Stimulated activated CD8-positive, alpha-beta memory T cell treated with anti-CD3 and anti-CD28 coated beads, Interleukin-4, amount 100 ng/mL, for 48 hours (primary cell): ENCODE measurements at regions not wholly inside any gene's neighbourhood (a gene's known extent, or its start where the extent isn't known, plus 50 kb on each side); places are given as distances from the start of the nearest gene placed in this dataset.
"Not testable (repeated sequence)": the region's sequence is repeated elsewhere in the genome, so short reads cannot be mapped to it uniquely, and the experiment has no call there.

ENCODE experiments used
- DNase-seq: peaks from one replicate; pipeline ENCODE4 v3.0.0-alpha.2; 2020

DNA sequence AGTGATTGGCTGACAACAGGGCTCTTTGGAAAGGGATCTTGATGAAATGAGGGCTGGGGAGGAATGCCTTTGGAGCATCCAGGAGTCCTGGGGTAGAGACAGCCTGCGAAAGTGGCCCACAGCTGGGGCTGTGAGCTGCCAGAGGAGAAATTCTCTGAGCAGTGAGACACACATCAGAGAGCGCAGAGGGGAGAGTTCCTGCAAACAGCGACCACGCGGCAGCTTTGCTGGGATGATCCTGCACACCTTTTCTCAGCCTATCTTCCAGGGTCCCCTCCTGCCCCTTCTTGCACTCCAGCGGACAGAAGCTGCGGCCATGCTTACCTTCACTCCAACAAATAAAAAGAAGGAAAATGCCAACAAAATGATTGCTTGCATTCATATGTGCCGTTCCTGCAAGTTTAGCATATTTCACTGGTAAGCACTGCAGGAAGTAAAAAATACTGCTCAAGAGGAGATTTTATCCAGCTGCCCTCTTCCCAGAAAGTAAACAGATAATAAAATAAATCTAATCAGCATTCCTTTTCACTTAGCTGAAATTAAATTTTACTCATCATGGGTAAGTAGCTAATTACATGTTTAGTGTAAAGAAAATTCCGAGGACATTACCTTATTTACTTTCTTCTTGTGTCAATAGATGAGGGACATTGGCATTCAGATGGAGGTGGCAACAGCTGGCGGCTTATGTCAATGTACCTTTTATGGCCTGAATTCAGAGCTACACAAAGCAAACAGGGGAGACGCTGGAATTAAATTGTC, 339.9 kb upstream of the ARID1B start:
- DNase-seq = no peak

DNA sequence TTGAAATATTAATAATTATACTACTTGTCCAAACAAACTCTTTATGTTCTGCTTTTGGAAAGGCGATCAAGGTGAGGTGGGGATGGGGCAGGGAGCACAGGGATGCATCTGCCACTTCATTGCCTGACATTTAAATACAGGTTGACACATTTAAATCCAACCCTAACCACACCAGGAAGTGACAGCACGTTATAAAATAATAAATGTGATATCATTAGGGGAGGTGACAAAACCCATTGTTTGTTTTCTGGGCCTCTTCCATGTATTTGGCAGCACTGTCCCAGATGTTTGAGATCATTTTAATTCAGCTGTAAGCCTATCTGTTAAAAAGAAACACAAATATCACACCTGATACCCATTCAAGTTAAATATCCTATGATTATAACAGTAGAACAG, 342.4 kb upstream of the ARID1B start:
- DNase-seq = no peak

DNA sequence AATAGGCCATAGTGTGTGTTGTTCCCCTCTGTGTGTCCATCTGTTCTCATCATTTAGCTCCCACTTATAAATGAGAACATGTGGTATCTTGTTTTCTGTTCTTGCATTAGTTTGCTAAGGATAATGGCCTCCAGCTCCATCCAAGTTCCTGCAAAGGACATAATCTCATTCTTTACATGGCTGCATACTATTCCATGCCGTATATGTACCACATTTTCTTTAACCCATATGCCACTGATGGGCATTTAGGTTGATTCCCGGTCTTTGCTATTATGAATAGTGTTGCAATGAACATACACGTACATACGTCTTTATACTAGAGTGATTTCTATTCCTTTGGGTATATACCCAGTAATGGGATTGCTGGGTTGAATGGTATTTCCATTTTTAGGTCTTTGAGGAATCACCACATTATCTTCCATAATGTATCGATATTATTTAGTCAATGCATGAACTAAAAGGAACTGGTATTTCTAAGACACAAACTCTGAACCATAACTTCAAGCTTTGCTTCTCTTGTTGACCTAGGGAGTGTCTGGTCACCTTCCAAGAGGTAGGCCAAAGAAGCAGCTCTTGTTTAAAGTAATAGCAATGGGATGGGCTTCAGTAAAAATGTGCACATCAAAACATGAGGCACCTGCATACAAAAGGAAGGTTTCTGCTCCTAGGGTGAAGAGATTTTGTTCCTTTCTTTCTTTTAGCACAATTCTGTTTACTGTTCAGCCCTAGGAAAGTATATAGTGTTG, 343.0 kb upstream of the ARID1B start:
- no peak for DNase-seq

DNA sequence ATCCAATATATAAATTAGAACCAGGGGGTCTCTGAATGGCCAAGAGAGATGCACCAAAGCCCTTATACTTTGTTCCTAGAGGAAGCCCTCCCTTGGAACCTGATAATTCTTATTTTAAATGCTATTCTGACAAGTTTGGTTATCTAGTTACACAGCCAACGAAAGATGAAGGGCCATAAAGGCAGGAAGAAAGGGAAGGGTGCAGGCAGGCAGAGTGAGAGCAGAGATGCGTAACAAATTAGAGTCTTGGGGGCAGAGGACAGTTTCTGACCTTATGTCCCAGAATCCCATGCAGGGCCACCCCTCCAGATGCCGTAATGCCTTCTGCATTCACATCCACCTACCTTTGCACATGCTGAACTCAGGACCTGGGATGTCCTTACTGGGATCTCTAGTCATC, 344.6 kb upstream of the ARID1B start:
- no peak for DNase-seq

DNA sequence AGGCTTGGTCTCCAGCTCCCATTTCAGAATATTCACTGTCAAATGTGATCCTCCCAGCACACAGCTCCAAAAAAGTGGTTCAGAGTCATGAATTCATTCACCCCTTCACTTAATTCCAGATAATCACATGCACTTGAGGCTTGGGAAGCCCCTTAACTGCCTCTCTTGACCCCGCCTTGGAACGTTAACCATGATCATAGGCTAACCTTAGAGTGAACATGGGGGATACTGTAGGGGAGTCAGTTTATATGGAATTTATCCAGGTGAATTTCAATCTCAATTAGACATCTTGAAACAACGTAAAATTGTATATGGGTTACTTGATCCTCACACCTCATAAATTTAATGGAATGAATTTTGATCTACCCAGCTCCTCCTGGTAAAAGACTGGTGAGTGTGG, 346.8 kb upstream of the ARID1B start:
- DNase-seq = no peak

DNA sequence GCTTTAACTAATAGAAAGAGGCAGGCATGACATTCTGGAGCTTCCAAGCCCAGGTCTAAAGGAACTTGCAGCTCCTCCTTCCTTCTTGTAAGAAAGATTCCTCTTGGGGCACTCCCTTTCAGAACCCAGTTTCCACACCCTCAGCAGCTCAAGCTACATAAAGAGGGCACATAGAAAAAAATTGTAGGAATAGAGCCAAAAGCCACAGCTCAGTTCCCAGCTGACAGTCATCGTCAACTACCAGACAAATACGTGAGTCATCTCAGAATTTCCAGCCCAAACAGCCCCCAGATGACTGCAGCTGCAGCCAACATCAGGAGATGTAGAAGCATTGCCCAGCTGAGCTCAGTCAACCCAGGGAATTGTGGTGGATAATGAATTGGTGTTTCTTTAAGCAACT, 349.8 kb upstream of the ARID1B start:
- DNase-seq = no peak

DNA sequence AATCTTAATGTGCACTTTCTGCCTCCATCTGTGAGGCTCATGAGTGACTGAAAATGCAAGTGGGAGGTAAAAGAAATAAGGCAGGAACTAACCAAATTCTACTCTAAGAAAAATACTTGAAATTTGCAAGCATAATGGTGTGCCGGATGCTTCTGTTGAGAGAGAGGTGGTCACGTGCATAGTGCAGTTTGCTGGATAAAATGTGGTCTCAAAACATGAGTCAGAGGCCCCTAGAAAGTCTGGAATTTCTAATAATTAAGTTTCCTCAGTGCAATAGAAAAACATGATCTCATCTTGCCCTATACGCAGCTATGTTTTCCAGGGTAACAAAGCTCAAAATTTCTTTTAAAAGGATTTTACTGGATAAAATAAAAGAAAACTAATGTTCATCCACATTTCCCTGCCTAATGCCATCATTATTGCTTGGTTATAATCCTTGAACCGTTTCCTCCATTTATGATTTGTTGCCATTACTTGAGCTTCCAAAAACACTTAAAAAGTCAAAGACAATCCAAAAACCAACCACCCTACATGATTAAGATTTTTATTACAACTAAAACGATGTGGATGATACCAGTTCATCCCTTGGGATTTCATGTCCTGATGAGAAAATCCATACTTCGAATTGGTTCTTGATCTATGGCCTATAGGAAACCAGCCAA, 351.7 kb upstream of the ARID1B start:
- no peak for DNase-seq

DNA sequence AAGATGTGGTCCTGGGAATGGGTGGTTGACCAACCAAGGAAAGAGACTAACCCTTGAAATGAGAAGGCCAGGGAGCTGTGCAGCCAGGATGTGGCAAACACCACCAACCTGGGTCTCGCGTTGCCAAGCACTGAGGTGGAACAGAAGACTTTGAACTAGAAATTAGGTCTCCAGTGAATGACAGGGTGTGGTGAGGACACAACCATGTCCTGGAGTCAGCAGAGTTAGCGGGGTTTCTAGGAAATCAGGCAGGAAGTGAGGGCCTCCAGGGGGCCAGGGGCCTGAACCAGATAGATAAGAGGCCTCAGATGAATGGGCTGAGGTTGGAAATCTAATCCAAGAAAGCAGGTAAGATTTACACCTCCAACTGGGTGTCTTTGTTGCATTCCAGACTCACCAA, 353.3 kb upstream of the ARID1B start:
- DNase-seq = no peak

DNA sequence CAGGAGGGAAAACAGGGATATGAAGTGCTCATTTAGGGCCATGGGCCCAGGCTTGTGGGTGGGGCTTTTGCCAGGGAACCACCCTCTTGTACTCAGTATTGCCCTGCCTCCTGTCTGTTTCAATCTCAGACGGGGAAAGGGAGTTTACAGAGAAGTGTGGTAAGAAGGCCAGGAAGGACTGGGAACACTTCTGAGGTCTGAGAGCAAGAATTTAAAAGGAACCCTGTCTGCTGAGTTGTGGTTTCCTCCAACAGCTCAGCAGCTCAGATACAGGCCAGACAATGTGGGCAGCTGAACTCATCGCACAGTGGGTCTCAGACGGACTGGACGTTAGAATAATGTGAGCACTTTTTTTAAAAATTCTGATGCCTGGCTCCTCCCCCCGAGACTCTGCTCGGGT, 354.1 kb upstream of the ARID1B start:
- no peak for DNase-seq

DNA sequence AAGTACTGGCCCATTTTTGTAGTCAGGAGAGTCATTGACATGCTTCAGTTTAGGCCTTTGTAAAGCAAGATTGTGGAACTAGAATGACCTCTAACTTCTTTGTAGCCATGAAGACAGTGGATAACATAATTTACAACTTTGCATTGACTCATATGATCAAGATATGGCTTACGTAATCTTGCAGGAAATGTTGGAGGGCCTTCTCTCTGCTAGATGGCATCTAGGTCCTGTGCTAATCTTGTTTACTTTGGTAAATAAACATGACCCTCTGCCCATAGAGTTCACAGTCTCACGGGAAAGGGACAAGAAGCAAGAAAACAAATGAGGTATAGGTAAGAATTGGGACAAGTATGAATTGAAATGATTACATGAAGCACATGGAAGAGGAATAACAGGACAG, 355.2 kb upstream of the ARID1B start:
- DNase-seq = no peak

DNA sequence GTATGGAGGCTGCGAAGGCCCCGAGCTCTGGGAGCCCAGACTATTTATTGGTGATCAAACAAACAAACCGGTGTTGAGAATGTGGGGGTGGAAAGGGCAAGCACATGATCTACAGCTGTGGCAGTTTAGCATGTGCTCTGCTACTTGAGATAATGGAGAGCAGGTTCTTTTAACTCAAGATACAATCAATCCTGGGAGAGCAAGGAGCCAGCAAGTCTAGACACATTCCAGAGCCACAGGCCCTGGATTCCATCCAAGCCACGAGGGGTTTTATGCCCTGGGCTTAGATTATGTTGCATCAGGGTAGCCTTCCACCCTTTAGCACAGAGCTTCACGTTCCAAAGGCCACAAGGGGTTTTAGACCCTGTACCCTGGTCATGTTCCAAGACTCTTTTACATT, 355.9 kb upstream of the ARID1B start:
- not testable (repeated sequence) for DNase-seq

DNA sequence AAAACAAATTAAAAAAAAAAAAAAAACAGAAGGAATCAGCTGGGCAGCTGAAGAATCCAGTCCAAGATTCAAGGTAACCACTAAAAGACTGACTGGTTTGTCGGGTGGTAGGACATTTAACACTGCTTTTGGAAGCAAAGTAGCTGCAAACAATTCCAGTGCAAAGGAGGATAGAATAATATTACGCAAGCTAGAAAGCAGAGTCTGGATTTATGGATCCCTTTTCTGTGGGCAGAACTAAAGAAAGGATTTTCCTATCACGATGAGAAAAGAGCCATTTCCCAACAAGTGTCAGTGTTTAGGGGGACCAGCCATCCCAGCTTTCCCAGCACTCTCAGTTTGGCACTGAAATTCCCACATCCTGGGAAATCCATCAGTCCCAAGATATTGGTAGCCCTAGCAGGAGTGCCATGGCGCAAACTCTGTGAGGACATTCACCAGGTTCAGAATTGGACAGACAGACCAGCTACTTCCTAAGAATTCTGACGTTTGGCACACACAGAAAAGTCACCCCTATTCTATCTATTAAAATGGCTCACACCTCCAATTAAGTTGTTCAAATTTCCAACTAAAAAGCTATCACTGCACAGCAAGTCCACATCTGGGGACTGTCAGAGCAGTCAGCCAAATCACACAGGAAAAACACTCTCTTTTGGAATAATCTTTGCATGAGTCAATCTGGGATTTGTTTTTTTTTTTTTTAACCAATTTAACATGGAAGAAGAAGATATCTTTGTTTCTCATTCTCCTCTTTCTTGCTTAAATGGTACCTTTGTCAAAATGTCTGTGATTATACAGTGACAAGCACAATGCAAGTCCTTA, 356.8 kb upstream of the ARID1B start:
- DNase-seq = no peak

DNA sequence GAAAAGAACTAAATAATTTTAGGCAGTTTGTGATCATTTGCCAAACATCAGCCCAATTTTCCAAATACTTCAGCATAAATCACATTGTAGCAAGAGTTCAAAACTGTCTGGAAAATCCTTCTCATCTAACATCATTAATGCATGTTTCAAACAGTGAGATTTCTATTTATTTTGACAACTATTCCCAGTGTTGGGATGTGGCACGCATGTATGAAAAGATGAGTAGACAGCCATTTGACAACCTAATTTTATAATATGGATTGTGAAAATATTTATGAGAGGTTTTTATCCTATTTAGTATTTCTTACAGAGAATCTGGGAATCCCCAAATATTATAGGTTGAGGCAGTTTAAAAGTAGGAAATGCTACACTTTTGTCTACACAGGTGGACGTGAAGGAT, 357.6 kb upstream of the ARID1B start:
- no peak for DNase-seq

DNA sequence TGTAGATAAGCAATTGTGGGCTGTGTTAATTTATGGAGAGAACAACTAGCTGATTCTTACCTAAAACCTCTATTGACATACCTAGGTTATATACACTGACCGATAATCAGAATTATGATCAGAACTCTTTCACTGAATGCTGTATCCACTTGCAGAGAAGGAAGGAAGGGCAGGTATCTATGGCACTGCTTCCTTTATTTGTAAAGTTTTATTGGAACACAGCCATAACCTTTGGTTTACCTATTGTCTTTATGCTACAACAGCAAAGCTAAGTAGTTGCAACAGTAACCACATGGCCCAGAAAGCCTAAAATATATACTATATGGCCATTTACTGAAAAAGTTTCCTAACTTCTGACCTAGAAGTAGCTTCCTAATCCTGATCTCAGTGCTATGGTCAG, 358.9 kb upstream of the ARID1B start:
- no peak for DNase-seq

DNA sequence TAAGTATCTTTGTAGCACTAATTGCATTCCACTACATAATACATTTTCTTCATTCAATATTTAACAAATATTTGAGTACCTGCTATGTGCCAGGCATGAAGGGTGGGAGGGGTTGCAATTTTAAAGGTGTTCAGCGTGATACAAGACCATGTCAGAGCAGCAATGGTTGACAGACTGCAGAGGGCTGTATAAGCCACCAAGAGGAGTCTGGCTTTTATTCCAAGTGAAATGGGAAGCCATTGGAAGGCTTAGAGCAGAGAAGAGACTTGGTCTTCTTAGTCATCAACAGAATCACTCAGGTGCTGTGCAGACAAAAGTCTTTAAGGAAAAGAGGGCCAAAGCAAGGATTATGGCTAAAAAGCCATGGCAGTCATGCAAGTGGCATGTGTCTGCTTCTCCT, 360.8 kb upstream of the ARID1B start:
- DNase-seq = no peak

DNA sequence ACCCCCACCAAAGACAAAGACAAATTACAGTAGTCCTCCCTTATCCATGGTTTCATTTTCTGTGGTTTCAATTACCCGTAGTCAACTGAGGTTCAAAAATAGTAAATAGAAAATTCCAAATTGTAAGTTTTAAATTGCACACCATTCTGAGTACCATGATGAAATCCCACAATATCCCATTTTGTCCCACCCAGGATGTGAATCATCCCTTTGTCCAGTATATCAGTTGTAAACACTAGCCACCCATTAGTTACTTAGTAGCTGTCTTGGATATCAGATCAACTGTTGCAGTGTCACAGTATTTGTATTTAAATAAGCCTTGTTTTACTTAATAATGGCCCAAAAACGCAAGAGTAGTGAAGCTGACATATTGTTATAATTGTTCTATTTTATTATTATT, 364.0 kb upstream of the ARID1B start:
- no peak for DNase-seq

DNA sequence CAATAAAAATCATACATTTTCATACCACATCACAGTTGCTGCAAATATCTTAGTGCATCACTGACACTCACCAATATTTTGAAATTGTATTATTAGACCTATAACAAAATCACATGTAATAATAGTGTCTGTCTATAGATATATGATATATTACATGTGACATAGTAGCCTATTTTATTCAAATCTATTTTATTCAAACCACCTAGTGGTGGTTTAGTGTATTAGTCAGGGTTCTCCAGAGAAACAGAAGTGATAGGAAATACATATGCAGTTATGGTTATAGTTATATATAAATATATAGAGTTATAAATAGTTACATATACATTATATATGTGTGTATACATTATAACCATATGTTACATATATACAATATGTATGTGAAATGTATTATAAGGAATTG, 366.5 kb upstream of the ARID1B start:
- no peak for DNase-seq

DNA sequence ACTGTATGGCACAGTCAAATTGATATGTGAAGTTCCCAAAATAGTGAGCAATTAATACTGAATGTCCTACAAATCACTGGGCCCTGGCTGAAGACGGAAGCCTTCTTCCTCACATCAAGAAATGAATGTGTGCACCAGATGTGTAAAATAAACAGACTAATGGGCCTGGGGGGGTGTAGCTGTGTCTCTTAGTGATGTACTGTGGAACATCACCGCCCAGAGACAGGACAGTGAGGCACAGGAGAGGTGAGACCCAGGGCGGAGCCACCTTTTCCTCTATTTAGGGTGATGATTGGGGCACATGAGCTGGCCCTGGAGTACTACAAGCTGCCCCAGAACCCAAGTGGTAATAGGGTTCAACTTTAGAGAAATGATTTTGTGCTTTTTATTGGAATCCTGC, 368.5 kb upstream of the ARID1B start:
- no peak for DNase-seq

DNA sequence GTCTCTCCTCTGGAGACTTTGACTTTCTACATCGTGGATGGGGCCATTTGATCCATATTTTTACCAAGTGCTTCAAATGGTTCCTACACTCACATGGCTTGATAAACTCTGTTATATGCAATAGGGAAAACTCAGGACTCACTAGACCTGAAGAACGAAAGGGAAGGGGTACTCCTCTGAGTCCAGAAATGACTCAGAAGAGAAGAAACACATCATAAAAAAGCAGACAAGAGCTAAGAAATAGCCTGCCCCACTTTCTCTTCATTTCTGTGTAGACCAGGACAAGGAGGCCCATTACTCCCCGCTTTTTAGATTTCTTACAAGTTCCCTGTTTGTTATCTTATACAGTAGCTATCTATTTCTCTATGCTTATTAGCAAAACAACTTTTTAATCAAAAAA, 369.8 kb upstream of the ARID1B start:
- no peak for DNase-seq

DNA sequence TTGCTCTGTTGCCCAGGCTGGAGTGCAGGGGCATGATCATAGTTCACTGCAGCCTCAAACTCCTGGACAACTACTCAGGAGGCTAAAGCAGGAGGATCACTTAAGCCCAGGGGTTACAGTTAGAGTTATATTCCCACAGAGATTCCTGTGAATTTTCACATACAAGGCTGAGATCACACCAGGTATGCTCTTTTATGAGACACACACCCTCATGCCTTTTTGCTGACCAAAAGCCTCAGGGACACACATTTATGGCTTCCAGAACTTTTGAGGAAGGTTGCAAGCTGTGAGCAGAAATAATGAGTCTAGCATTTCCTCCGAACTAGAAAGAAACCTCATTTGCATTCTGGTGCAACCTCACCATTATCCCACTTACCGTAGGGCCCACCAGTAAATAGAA, 370.5 kb upstream of the ARID1B start:
- DNase-seq = no peak

DNA sequence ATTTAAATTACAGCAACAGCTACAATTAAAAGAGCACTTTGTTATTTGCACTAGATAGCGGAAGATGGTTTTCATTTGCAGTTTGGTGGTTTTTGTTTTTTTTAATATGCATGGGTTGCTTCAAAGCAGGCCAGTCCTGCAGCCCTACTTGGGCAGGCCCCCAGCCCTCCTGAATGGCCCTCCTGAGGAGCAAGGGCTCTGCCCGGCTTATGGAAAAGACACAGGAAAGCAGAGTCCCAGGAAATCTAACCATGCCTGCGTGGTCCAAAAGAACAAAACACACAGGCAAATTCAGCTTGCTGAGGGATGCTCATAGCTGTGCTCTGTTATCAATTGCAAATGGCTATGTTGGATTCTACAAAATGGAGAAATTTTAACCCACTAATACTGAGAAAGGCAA, 371.1 kb upstream of the ARID1B start:
- DNase-seq = no peak

DNA sequence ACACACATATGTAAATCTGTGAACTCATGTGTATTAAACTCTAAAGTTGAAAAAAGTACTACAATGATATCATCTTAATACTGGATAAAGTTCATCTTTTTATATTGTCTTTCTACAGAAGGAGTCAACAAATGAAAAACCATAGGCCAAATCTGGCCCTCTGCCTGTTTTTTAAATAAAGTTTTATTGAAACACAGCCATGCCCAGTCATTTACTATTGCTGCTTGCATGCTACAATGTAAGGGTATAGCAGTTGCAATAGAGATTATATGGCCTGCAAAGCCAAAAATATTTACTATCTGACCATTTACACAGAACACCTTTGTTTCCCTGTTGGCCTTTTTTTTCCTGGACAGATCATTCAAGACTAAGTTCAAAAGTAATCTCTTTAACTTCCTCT, 374.6 kb upstream of the ARID1B start:
- DNase-seq = no peak

DNA sequence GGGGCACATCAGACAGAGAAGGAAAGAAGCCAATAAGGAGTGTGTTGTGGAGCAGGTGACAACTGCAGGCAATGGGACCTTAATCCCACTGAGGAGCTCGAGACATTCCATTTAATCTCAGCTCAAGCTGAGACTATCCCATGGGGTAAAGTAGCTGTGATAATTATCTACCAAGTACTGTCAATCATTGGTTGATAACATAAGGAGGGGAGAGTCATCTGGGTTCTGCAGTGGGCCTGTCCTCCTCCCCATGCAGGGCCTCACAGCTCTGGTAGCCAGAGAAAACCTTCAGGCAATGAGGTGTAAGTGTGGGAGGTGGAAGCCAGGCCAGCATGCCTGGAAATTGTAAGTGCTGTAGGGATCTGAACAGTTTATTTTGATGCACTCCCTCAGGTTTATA, 375.0 kb upstream of the ARID1B start:
- DNase-seq = no peak
